G401.6 (cell line): ENCODE measurements at regions not wholly inside any gene's neighbourhood (a gene's known extent, or its start where the extent isn't known, plus 50 kb on each side); places are given as distances from the start of the nearest gene placed in this dataset.

ENCODE experiments used
- FAIRE-seq: peaks from 2 replicates; lab custom pipeline; 2012; peaks lifted over from hg19 to GRCh38; lab: Jason Lieb, UNC

DNA sequence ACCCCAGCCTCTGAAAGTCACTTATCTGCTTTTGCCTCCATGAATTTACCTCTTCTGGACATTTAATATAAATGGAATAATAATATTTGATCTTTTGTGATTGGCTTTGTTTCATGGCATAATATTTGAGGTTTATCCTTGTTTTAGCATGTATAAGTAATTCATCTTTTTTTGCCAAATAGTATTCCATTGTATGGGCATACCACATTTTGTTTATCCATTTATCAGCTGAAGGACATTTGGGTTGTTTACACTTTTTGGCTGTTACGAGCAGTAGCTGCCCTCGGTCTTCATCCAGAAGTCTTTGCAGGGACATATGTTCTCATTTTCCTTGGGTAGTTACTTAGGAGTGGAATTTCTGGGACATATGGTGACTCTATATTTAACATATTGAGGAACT, 53.0 kb upstream of the SMIM21 start:
- FAIRE-seq = no peak

DNA sequence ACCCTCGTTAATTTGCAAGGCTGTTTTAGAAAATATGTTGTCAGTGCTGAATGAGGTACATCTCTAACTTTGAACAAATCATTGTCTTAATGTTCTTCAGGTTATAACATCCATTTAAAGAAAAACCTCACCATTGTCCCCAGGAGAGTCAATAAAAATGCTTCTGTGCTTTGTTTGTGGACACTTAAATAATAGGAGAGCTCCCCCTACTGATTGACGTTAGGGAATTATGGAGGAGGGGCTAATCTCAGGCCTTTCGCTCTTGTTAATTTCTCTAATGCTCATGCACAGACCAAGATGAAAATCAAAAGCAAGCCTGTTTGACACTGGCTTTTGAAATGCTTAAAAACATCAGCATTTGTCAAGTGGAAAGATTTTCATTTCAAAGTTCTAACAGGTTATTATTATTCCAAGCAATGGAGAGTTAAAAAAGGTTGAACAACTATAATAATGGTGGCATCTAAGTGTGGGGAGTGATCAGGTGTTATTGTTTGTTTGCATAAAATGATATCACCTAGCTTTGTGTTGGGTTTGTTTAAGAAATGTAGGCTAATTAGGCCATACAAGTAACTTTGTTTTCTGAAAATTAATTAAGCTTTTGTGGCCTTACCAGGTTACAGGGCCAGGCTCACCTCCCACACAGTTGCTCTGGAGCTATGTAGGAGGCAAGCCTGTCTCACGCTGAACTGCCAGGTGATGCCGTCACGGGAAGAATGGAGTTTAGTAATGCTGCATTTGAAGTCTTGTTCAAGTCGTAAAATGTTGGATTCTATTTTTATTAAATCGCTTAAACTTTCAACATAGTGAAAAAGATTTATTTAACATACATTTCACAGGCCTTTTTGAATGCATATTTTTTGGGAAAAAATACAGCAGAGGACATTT, 51.7 kb upstream of the SMIM21 start:
- FAIRE-seq = no peak

DNA sequence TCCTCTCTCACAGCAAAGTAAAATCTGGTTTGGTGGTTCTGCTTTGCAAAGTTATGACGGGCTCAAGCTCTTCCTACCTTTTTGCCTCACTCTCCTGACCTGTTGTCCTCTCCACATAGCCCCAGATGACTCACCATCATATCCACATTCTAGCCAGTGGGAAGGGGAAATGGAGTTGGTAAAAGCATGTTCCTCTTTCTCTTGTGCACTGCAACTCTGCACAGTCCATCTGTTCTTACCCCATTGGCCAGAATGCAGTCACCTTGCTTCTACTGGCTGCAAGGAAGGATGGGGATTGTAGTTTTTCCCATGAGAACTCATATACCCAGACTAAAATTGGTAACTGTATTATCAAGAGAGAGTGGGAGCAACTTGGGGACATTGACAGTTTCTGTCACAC, 50.4 kb upstream of the SMIM21 start:
- FAIRE-seq = no peak
